ENCODE measurements at regions not wholly inside any gene's neighbourhood (a gene's known extent, or its start where the extent isn't known, plus 50 kb on each side); places are given as distances from the start of the nearest gene placed in this dataset.
A peak's percentile ranks its signal among the peaks of the same experiment; 100 is the strongest.
"Not testable (repeated sequence)": the region's sequence is repeated elsewhere in the genome, so short reads cannot be mapped to it uniquely, and the experiment has no call there.

GRCh38 chr3:153897025-153897723 is 224.0 kb upstream of the ARHGEF26 start:
- DNase-seq (ENCODE audit: low read depth) = no peak

- DNase-seq (ENCODE audit: low read depth) = no peak
Observed at GRCh38 chr3:153897842-153898241, 223.3 kb upstream of the ARHGEF26 start.

- peak; percentile 62 for DNase-seq (ENCODE audit: low read depth)
Observed at GRCh38 chr3:153901152-153901551, 220.0 kb upstream of the ARHGEF26 start.

GRCh38 chr3:153901991-153902390 is 219.2 kb upstream of the ARHGEF26 start:
- peak; percentile 67 for DNase-seq (ENCODE audit: low read depth)

GRCh38 chr3:153903430-153903829 is 217.8 kb upstream of the ARHGEF26 start:
- no peak for DNase-seq (ENCODE audit: low read depth)

- DNase-seq (ENCODE audit: low read depth) = no peak
Observed at GRCh38 chr3:153906366-153906765, 214.8 kb upstream of the ARHGEF26 start.

GRCh38 chr3:153910387-153910786 is 210.8 kb upstream of the ARHGEF26 start:
- DNase-seq (ENCODE audit: low read depth) = no peak

- DNase-seq (ENCODE audit: low read depth) = no peak
Observed at GRCh38 chr3:153911116-153911515, 210.1 kb upstream of the ARHGEF26 start.

- no peak for DNase-seq (ENCODE audit: low read depth)
Observed at GRCh38 chr3:153919773-153920172, 201.4 kb upstream of the ARHGEF26 start.

GRCh38 chr3:153921826-153922225 is 199.4 kb upstream of the ARHGEF26 start:
- DNase-seq (ENCODE audit: low read depth) = no peak

- DNase-seq (ENCODE audit: low read depth) = no peak
Observed at GRCh38 chr3:153925841-153926514, 195.2 kb upstream of the ARHGEF26 start.

- peak; percentile 77 for DNase-seq (ENCODE audit: low read depth)
Observed at GRCh38 chr3:153927107-153927506, 194.1 kb upstream of the ARHGEF26 start.

GRCh38 chr3:153928851-153929250 is 192.3 kb upstream of the ARHGEF26 start:
- DNase-seq (ENCODE audit: low read depth) = no peak

GRCh38 chr3:153933481-153933880 is 187.7 kb upstream of the ARHGEF26 start:
- not testable (repeated sequence) for DNase-seq (ENCODE audit: low read depth)

- no peak for DNase-seq (ENCODE audit: low read depth)
Observed at GRCh38 chr3:153944084-153944483, 177.1 kb upstream of the ARHGEF26 start.

- DNase-seq (ENCODE audit: low read depth) = no peak
Observed at GRCh38 chr3:153951276-153951675, 169.9 kb upstream of the ARHGEF26 start.

- no peak for DNase-seq (ENCODE audit: low read depth)
Observed at GRCh38 chr3:153952091-153952490, 169.1 kb upstream of the ARHGEF26 start.

- DNase-seq (ENCODE audit: low read depth) = no peak
Observed at GRCh38 chr3:153956613-153957012, 164.6 kb upstream of the ARHGEF26 start.

GRCh38 chr3:153957421-153957820 is 163.8 kb upstream of the ARHGEF26 start:
- no peak for DNase-seq (ENCODE audit: low read depth)

GRCh38 chr3:153958635-153959595 is 162.3 kb upstream of the ARHGEF26 start:
- DNase-seq (ENCODE audit: low read depth) = peak; percentile 41

- no peak for DNase-seq (ENCODE audit: low read depth)
Observed at GRCh38 chr3:153960458-153961074, 160.6 kb upstream of the ARHGEF26 start.

All from HT1080 (cell line).